Activated CD4-positive, alpha-beta T cell treated with anti-CD3 and anti-CD28 coated beads for 48 hours (primary cell): ENCODE measurements at regions not wholly inside any gene's neighbourhood (a gene's known extent, or its start where the extent isn't known, plus 50 kb on each side); places are given as distances from the start of the nearest gene placed in this dataset.

Source experiments
- DNase-seq: peaks from one replicate; pipeline ENCODE4 v3.0.0-alpha.2; 2020

DNA sequence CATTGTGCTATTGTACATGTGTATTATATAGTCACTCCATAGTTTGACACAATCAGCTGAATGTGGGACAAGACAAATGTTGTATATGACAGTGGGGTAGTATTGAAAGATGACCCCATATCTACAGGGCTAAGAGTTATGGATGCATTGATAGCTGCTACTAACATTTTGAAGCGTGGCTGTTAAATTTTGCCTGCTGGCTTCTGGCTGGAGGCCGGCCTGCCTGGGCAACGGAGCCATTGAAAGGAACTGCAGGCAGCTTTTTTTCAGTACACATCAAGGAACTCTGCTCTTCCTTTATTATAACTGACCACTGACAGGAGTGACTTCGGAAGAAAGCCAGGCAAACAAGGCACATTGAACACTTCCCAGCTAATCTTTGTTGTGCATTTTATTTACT is 76.1 kb upstream of the TMEM33 start:
- no peak for DNase-seq

GRCh38 chr4:41857226-41857641 is 78.0 kb upstream of the TMEM33 start:
- no peak for DNase-seq

- DNase-seq: no peak
Observed at GRCh38 chr4:41856797-41857196, 78.4 kb upstream of the TMEM33 start.

GRCh38 chr4:41853973-41854372 is 81.3 kb upstream of the TMEM33 start:
- DNase-seq: no peak

DNA sequence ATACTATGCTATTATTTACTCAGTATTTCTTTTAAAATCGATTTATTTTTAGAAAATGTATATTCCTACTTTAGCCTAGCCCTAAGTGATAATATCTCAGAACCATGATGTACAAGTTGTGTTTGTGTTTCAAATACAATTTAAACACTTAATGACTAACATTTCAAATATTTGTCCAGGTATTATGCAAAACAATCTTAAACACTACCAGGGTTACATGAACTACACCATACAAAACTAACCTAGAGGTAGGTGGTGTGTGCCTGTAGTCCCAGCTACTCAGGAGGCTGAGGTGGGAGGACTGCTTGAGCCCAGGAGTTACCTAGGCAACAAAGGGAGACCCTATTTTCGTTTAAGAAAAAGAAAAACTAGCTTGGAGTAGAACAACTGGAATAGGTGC is 83.0 kb upstream of the TMEM33 start:
- no peak for DNase-seq

DNA sequence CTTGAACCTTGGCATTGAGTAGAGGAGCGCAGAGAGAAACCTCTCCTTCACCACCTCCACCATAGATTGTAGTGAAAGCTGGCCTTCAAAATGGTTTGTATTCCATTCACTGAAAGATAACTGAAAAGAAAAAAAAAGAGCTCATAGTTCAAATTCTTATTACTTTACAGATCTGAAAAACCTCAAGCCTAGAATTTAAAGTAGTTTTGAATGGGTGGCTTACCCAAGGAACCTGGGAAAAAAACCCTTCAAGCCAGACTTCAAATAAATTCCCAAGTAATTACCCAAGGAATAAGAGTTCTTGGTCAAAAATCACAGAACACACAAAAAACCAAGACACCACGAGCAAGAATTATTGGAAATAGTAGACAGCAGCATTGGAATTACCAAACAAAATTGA is 83.6 kb upstream of the TMEM33 start:
- DNase-seq: no peak

- DNase-seq: no peak
Observed at GRCh38 chr4:41844327-41844726, 90.9 kb upstream of the TMEM33 start.

DNA sequence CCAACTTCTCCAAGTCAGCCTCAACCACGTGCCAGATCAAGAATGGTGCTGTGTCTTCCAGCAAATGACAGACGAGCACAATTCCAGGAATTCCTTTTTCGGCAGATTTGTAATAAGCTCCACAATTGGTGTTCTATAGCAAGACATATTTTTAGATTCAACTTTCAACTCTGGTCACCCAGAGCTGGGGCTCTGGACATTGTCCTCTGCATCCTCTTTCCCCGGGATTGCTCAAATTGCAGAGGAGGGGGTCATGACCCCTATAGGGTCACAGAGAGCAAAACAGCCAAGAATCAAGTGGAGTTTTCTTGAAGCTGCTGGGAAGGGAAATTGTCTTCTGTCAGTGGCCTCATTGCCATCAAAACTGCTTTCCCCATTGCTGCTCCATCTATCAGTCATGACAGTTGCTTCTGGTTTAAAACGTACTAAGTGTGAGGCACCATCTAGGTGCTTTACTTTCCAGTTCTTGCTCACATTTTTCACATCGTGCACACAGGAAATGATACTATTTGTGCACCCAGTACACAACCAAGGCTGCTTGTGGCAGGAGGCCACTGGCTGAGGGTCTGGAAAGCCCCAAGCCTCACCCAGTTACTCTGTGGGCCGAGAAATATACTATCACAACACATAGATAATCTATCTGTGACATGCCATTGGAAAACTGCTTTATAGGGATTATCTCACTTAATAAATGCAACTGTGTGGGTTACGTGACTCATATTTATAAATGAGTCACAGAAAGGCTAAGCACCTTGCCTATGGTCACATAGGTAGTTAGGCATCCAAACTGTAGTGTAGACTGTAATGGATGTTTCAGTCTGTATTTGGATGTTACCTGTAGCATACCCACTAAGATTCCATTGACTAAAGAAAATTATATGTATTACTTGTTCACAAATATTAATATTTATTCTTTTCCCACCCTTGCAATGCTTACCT is 91.7 kb upstream of the PHOX2B start:
- DNase-seq: peak; percentile 11

DNA sequence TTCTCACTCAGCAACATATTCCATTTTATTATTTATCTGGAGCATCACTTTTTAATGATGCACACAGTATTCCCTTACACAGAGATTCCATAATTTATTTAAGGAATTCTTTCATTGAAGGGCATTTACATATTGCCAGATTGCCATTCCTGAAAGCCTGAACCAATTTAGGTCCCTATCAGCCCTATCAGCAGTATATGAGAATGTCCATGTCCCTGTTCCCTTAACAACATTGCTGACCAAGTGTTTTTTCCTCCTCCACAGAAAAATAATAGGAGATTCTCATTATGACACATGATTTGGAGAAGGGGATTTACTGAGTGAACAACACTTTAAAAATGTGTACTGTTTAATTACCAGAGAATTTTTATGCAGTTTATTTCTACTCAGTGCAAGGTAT is 90.1 kb upstream of the PHOX2B start:
- no peak for DNase-seq

DNA sequence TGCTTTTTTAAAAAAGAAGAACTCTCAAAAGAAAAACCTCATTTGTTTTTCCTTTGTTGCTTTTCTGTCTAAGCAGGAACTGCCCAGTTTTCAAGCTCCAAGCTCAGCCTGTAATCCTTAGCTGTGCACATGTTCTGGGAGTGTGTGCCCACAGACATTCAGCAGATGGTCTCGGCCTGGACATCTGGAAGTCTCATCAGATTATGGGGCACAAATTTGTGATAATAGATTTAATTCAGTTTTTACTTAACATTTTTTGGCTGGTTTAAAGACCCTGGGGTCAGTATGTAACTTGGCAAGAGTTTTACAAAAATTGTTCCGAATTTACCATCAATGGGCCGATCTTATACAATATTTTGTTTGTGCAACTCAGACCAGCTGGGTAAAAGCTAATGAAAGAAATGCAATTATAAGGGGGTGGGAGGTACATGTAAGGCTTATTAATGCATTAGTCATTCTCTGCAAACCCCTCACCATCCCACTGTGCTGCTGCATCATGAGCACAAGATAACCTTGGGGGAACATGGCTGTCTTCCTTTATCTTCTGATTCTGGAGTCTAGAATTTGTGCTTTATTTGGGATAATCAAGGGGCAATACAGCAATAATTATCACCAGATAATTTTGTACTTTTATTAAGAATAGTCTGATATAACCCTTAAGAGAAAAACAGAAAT is 86.9 kb upstream of the PHOX2B start:
- DNase-seq: no peak

GRCh38 chr4:41832961-41833360 is 84.4 kb upstream of the PHOX2B start:
- no peak for DNase-seq

GRCh38 chr4:41822325-41822724 is 73.8 kb upstream of the PHOX2B start:
- DNase-seq: no peak

DNA sequence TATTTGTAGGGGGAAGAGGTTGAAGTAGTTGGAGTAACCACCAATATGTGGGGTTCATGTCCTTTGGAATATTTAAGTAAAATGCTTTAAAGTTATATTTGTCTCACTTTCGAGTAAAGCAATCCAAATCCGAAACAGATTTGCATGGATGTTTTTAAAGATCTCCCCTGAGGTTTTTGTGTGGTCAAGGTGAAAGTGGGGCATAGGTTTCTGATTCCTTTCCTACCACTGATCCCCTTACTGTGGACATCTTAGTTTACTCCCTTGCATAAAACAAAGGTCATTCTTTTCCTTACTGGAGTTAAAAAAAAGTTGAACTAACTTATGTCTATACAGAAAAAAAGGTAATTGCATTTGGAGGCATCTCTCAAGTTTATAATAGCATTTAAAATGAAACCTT is 71.9 kb upstream of the PHOX2B start:
- DNase-seq: no peak

DNA sequence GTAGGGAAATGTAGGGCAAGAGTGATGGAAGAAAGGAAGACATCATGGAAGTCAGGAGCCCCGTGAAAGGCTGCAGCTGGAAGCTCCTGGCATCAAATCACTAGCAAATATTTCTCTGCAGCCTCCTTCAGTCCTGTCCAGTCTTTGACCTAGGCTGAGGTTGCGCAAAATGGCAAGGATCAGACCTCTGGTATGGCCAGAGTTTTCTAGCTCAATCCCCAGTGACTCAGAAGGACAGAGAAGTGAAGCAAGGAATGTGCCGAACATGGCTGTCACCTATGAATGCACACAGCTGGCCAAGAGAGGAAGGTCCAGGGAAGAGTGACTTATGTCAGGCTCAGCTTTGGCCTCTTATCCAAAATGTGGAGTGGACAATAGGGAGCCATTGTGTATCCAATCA is 71.1 kb upstream of the PHOX2B start:
- DNase-seq: no peak

- DNase-seq: no peak
Observed at GRCh38 chr4:41815473-41815872, 66.9 kb upstream of the PHOX2B start.

DNA sequence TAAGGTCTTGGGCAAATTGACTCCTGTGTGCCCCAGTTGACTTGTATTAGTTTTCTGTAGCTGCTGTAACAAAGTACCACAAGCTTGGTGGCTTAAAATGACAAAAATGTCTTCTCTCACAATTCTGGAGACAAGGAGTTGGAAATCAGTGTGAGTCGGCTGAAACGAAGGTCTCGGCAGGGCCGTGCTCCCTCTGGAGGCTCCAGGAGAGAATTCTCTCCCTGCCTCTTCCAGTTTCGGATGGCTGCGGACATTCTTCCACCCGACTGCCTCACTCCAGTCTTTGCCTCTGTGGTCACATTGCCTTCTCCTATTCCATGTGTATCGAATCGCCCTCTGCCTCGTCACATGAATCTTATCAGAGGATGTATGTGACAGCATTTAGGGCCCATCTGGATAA is 66.0 kb upstream of the PHOX2B start:
- DNase-seq: no peak

DNA sequence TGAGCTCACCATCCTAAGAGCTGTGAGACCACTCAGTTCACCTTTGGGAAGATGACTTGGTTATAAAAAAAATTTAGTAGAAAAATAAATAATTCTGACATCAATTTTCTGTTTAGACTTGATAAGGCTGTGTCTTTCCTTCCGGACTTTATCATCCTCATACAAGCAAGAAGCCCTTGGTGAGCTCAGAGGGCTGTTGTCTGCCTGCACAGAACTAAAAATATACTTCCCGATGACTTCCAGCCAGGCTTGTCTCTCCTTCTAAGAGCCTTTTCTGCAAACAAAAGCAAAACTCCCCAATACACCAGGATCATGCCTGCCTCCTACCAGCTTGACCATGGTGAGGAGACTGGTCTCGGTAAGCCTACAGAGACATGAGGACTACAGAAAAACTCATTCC is 58.3 kb upstream of the PHOX2B start:
- DNase-seq: no peak

GRCh38 chr4:41802590-41802989 is 54.1 kb upstream of the PHOX2B start:
- no peak for DNase-seq

- no peak for DNase-seq
Observed at GRCh38 chr4:41799126-41799525, 50.6 kb upstream of the PHOX2B start.
